Adrenal gland (tissue), 5 donors: ENCODE measurements at regions not wholly inside any gene's neighbourhood (a gene's known extent, or its start where the extent isn't known, plus 50 kb on each side); places are given as distances from the start of the nearest gene placed in this dataset.

Source experiments
- POLR2A ChIP-seq, 2 donors: fragments of 450-650 bp; IDR thresholded peaks; one replicate each; pipeline ENCODE4 v1.6.1; 2017; ENCODE audit warnings: antibody characterized with exemption in 2 of 2, mild to moderate bottlenecking in 2 of 2, moderate library complexity in 1 of 2
- TF ChIP-seq, protein P1 (sequence below), 6 experiments: fragments of 450-650 bp in 4 of 6; fragments of 200-600 bp in 2 of 6; sonication (generic) in 1 of 6; IDR thresholded peaks; 1 replicate in 5 of 6; 2 replicates in 1 of 6; pipeline versions ENCODE4 v1.5.1 to v1.8.0; 2016 to 2021; ENCODE audit warnings: antibody characterized with exemption in 6 of 6, mild to moderate bottlenecking in 2 of 6, moderate library complexity in 1 of 6
- donor health status: DM: no; HTN: no; CAD: no.

DNA sequence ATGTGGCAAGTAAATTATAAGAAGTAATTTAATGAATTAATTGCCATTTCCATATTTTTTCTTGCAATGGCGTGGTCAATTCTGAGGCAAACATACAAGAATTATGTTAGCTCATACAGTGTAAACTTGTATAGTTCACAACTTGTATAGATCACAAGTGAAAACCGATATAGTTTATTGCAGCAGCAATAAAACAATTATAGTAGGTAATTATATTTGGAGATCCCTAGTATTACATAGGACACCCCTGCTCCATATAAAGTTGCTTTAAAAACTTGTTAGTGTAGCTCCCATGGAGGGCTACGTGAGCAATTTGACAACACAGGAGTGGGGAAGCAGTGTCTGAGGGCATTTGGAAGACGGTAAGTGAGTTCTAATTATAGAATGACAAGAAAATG is 288.2 kb downstream of the SOCS6 start:
- TF ChIP-seq, protein P1, sequence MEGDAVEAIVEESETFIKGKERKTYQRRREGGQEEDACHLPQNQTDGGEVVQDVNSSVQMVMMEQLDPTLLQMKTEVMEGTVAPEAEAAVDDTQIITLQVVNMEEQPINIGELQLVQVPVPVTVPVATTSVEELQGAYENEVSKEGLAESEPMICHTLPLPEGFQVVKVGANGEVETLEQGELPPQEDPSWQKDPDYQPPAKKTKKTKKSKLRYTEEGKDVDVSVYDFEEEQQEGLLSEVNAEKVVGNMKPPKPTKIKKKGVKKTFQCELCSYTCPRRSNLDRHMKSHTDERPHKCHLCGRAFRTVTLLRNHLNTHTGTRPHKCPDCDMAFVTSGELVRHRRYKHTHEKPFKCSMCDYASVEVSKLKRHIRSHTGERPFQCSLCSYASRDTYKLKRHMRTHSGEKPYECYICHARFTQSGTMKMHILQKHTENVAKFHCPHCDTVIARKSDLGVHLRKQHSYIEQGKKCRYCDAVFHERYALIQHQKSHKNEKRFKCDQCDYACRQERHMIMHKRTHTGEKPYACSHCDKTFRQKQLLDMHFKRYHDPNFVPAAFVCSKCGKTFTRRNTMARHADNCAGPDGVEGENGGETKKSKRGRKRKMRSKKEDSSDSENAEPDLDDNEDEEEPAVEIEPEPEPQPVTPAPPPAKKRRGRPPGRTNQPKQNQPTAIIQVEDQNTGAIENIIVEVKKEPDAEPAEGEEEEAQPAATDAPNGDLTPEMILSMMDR (IDR thresholded peaks at IDR 0.05): no peak
- TF ChIP-seq POLR2A (IDR thresholded peaks at IDR 0.05): no peak
